Fibroblast of lung (primary cell): ENCODE measurements at regions not wholly inside any gene's neighbourhood (a gene's known extent, or its start where the extent isn't known, plus 50 kb on each side); places are given as distances from the start of the nearest gene placed in this dataset.

ENCODE experiments used
- DNase-seq, 2 donors: peaks; one replicate each; pipeline versions ENCODE4 v3.0.0 to v3.0.0-alpha.2; 2010; ENCODE audit warnings: low read depth in 2 of 2
- H2AFZ ChIP-seq: 2 replicates; pipeline ENCODE4 v1.5.1; 2012; ENCODE audit warnings: low read length, control low read depth, inconsistent platforms
- H3K27ac ChIP-seq: 2 replicates; pipeline ENCODE4 v1.5.1; 2011; ENCODE audit warnings: low read length, control low read depth; ENCODE audit not compliant: insufficient read depth
- H3K27me3 ChIP-seq: 2 replicates; pipeline ENCODE4 v1.5.1; 2011; ENCODE audit warnings: mild to moderate bottlenecking, low read length; ENCODE audit not compliant: control insufficient read depth, insufficient read depth
- H3K36me3 ChIP-seq: 2 replicates; pipeline ENCODE4 v1.5.1; 2011; ENCODE audit warnings: low read length; ENCODE audit not compliant: control insufficient read depth, insufficient read depth
- H3K4me1 ChIP-seq: 2 replicates; pipeline ENCODE4 v1.5.1; 2011; ENCODE audit warnings: low read length; ENCODE audit not compliant: control insufficient read depth, insufficient read depth; ENCODE audit errors: extremely low read depth
- H3K4me2 ChIP-seq: 2 replicates; pipeline ENCODE4 v1.5.1; 2011; ENCODE audit warnings: low read length, control low read depth; ENCODE audit not compliant: insufficient read depth; ENCODE audit errors: extremely low read depth
- H3K4me3 ChIP-seq, 4 experiments: fragments of 200-600 bp in 1 of 4; sonication (generic) in 1 of 4; replicated peaks in 1 of 4; 2 replicates each; pipeline ENCODE4 v1.5.1; 2011 to 2016; ENCODE audit warnings: low read length in 4 of 4, low read depth in 3 of 4, mild to moderate bottlenecking in 3 of 4, control low read depth in 2 of 4, inconsistent platforms in 1 of 4, mixed read lengths in 1 of 4; ENCODE audit not compliant: insufficient read depth in 1 of 4; ENCODE audit errors: control extremely low read depth in 1 of 4
- H3K79me2 ChIP-seq: 2 replicates; pipeline ENCODE4 v1.5.1; 2012; ENCODE audit warnings: mild to moderate bottlenecking, low read length, inconsistent platforms; ENCODE audit not compliant: control insufficient read depth, insufficient read depth
- H3K9ac ChIP-seq: 2 replicates; pipeline ENCODE4 v1.5.1; 2011; ENCODE audit warnings: mild to moderate bottlenecking, low read length, control low read depth; ENCODE audit not compliant: insufficient read depth
- H3K9me3 ChIP-seq: 2 replicates; pipeline ENCODE4 v1.5.1; 2012; ENCODE audit warnings: low read depth, low read length; ENCODE audit not compliant: control insufficient read depth, insufficient read depth
- H4K20me1 ChIP-seq: 2 replicates; pipeline ENCODE4 v1.5.1; 2011; ENCODE audit warnings: low read length; ENCODE audit not compliant: control insufficient read depth, insufficient read depth; ENCODE audit errors: extremely low read depth
- CTCF ChIP-seq, 2 donors: IDR thresholded peaks in 1 of 2; conservative IDR thresholded peaks in 1 of 2; 1 replicate in 1 of 2; 2 replicates in 1 of 2; pipeline ENCODE4 v1.5.1; 2011 to 2012; ENCODE audit warnings: low read length in 2 of 2, control low read depth in 1 of 2, inconsistent platforms in 1 of 2, low read depth in 1 of 2, mild to moderate bottlenecking in 1 of 2
- EZH2 ChIP-seq: IDR thresholded peaks from 2 replicates; pipeline ENCODE4 v1.5.1; 2012; ENCODE audit warnings: low read length, control low read depth, mild to moderate bottlenecking; ENCODE audit errors: missing control alignments

- Histone ChIP-seq H3K27ac (no peak overlapping the region), H2AFZ (no peak overlapping the region), H3K4me2 (no peak overlapping the region), H3K27me3 (no peaks in the 10 kb centered on the region), H3K79me2 (no peaks in the 10 kb centered on the region), H3K4me1 (no peaks in the 10 kb centered on the region), H3K9me3 (no peaks in the 10 kb centered on the region), H3K4me3 (no peak overlapping the region), H3K9ac (no peak overlapping the region), H4K20me1 (no peaks in the 10 kb centered on the region), H3K36me3 (no peaks in the 10 kb centered on the region)
- no peak for DNase-seq
- TF ChIP-seq EZH2 (no peak), CTCF (conservative IDR thresholded peaks at IDR 0.05 in 1 of 2, IDR thresholded peaks at IDR 0.05 in 1 of 2; ENCODE audit: low read depth in 1 of 2, low read length in 2 of 2) (no peak)
These were observed 301.0 kb downstream of the RWDD3 start for GRCh38 chr1:95534985-95535384.

DNA sequence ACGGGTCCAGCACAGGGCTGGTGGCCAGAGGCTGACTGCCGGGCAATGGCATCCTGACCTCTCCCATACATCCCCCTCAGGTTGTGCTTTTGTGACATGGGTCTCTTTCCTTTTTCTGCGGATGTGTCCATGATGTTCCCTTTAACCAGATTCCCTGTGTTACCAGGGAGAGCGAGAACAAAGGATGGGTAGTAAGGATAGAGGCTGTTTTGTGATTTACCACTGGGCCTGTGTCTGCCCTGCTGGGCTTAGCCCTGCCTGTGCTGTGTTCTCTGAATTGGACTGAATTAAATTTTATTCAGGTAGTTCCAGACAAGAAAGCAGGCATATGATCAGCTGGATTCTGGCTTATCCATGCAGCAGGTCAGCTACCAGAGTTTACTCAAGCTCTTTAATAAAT lies 301.6 kb downstream of the RWDD3 start:
- Histone ChIP-seq H3K9me3 (no peaks in the 10 kb centered on the region), H3K27me3 (no peaks in the 10 kb centered on the region), H3K4me1 (no peaks in the 10 kb centered on the region), H3K79me2 (no peaks in the 10 kb centered on the region), H2AFZ (no peak overlapping the region), H3K9ac (no peak overlapping the region), H3K4me3 (no peak overlapping the region), H3K27ac (no peak overlapping the region), H3K4me2 (no peak overlapping the region), H4K20me1 (no peaks in the 10 kb centered on the region), H3K36me3 (no peaks in the 10 kb centered on the region)
- TF ChIP-seq CTCF (conservative IDR thresholded peaks at IDR 0.05 in 1 of 2, IDR thresholded peaks at IDR 0.05 in 1 of 2; ENCODE audit: low read depth in 1 of 2, low read length in 2 of 2) = no peak
- TF ChIP-seq EZH2 = no peak
- DNase-seq = no peak

- no peak for TF ChIP-seq EZH2
- no peak for TF ChIP-seq CTCF (conservative IDR thresholded peaks at IDR 0.05 in 1 of 2, IDR thresholded peaks at IDR 0.05 in 1 of 2; ENCODE audit: low read depth in 1 of 2, low read length in 2 of 2)
- H3K9ac ChIP-seq = no peak overlapping the region
- no peak overlapping the region for H3K4me3 ChIP-seq
- H3K9me3 ChIP-seq = no peaks in the 10 kb centered on the region
- H3K4me1 ChIP-seq = no peaks in the 10 kb centered on the region
- H3K36me3 ChIP-seq = no peaks in the 10 kb centered on the region
- DNase-seq = no peak
- no peak overlapping the region for H2AFZ ChIP-seq
- H4K20me1 ChIP-seq = no peaks in the 10 kb centered on the region
- H3K27ac ChIP-seq = no peak overlapping the region
- H3K27me3 ChIP-seq = no peaks in the 10 kb centered on the region
- H3K79me2 ChIP-seq = no peaks in the 10 kb centered on the region
- no peak overlapping the region for H3K4me2 ChIP-seq
These were observed 302.5 kb downstream of the RWDD3 start for GRCh38 chr1:95536501-95536900.
